ENCODE measurements at regions not wholly inside any gene's neighbourhood (a gene's known extent, or its start where the extent isn't known, plus 50 kb on each side); places are given as distances from the start of the nearest gene placed in this dataset.
"Not testable (repeated sequence)": the region's sequence is repeated elsewhere in the genome, so short reads cannot be mapped to it uniquely, and the experiment has no call there.

DNA sequence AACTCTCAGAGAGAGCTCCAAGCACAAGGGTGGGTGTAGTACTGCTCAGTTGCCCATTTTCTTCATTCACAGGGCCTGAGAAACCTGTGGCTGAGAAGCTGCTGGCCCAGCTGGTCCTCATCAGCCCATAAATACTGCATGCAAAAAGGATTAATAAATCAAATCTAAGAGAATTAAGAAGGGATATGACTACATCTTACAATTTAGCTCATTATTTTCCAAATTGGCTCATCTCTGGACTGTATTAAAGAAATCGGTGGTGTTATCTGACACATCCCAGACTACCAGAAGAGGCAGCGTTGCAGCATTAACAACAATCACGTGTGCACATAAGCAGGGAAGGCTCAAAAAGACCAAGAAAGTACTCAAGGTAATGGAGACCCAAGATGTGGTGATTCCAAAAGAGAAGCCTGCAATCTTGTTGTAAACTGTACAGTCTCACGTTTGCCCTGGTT lies 90.7 kb downstream of the CD24 start:
- no peak for DNase-seq

DNA sequence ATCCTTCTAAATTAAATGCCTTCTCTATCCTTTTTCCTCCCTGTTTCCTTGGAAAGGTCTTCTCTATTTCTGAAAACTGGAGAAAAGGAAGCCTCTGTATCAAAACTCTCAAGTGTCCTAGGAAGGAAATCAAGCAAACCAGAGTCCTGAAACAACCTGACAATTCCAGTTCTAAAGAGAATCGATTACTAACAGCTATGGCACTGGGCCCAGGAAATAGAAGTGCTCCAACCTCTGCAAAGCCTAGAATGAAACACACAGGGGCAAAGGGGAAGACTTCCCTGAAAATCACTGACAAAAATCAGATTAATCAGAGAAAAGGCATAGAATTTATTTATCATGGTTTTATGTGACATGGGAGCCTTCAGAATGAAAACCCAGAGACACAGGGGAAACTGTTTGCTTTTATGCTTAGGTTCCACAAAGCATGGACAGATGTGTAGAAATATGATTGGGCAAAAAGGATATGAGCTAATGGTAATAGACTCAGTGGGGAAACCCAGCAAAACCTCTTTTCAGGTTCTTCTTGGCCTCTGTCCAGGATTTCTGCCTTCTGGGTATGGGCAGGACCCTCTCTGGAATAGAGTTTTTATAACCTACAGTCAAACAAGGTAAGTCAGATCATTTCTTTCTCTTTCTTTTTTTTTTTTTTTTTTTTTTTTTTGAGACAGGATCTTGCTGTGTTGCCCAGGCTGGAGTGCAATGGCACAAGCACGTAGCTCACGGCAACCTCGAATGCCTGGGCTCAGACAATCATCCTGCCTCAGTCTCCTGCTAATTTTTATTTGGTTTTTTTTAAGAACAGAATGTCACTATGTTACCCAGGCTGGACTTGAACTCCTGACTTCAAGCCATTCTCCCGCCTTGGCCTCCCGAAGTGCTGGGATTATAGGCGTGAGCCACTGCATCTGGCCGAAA lies 91.7 kb downstream of the CD24 start:
- DNase-seq: no peak

DNA sequence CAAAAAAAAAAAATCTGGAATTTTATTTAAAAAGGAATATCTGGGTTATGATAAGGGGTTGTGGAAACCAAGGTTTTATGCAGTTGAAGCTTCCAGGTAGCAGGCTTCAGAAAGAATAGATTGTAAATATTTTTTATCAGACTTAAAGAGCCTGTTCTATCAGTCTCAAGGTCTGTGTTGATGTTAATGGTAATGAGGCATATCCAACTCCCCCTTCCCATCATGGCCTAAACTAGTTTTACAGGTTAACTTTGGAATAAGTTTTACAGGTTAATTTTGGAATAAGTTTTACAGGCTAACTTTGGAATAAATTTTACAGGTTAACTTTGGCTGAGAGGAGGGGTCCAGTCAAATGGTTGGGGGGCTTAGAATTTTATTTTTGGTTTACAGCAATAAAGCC lies 92.4 kb downstream of the CD24 start:
- DNase-seq: no peak

DNA sequence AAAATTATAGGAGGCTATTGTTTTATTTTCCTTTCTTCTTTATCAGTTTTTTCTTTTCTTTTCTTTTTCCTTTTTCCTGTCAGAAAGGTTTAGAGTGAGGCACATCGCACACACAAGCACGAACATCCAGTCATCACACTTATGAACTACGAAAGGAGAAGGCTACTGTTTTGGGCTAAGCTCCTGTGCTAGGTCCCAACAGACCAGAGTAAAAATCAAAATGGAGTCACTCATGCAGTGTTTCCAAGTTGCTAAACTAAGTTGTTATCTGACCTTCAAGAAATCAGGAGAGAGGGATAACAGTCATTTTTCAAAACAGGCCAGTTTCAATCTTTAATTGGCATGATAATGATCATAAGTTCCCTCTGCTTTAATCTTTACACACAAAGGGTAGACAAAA lies 93.6 kb downstream of the CD24 start:
- DNase-seq: no peak

DNA sequence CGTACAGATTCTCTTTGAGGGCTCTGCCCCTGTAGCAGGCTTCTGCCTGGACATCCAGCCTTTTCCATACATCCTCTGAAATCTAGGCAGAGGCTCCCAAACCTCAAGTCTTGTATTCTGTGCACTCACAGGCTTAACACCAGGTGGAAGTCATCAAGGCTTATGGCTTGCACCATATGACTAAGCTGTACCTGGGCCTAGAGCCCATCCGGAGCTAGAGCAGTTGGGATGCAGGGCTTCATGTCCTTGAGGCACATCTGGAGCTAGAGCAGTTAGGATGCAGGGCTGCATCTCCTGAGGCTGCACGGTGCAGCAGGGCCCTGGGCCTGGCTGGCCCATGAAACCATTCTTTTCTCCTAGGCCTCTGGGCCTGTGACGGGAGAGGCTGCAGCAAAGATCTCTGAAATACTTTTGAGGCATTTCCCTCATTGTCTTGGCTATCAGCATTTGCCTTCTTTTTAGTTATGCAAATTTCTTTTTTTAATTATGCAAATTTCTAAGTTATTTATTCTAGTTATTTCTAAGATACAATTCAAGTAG lies 98.7 kb downstream of the CD24 start:
- DNase-seq: no peak

DNA sequence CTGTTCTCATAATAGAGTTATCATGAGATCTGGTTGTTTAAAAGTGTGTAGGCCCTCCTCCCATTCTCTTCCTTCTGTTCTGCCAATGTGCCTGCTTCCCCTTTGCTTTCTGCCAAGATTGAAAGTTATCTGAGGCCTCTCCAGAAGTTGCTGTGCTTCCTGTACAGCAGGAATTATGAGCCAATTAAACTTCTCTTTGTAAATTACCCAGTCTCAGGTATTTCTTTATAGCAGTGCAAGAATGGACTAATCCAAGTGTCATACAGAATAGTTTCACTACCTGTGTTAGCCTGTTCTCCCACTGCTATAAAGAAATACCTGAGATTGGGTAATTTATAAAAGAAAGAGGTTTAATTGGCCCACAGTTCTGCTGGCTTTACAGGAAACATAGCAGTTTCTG lies 100.0 kb downstream of the CD24 start:
- no peak for DNase-seq

DNA sequence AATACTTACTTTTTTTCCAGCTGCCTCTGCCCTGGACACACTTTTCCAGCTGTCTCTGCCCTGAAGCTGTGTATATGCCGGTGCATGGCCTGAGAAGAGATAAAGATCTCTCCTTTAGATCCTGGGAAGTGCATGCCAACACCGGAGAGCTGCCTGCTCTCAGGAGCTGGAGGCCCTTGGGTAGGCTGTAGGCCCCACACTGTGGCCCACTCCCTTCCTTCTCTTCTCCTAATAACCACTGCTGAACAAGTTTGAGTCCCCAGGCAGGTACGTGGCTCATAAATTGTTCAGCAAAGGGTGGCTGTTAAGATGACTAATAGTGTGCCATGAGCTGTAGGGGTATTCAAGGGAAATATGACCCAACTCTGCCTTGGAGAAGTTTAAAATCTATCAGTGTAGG lies 102.5 kb downstream of the CD24 start:
- DNase-seq: no peak

DNA sequence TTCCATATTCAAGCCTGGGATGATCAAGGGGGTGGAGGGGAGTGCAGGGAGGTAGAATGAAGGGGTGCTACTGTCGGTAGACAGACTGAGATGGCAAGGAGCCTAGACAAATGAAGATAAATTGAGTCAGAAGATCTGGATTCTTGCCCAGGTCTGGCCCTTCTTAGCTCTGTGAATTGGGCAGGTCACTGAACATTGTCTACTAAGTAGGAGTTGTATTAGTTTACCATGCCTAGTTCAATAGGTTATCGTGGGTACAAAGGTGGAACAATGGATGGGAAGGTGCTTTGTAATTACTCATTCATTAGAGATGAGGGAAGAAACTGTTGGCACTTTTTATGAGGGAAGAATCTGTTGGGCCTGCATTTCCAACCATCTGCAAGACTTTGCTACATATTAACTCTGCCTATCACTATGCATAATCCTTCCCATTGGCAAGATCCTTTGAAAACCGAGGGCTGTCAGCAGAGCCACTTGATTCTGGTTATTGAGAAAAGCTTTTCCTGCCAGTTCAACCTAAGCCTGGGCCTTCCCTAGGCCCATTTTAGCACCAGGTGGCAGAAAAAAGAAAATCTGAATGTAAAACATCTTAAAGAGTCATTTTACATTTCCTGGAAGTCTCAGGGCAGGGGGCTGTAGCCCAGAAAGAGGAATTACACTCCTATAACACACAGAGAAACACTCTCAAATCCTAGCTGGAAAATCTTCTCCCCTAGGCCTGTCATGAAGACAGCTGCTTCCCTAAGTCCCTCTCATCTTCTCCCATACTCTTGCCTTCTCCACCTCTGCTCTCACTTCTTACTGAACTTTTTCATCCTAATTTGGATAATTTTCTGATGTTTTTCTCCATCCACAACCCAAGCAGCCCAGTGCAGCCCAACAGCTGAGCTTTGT lies 103.5 kb downstream of the CD24 start:
- DNase-seq: no peak

DNA sequence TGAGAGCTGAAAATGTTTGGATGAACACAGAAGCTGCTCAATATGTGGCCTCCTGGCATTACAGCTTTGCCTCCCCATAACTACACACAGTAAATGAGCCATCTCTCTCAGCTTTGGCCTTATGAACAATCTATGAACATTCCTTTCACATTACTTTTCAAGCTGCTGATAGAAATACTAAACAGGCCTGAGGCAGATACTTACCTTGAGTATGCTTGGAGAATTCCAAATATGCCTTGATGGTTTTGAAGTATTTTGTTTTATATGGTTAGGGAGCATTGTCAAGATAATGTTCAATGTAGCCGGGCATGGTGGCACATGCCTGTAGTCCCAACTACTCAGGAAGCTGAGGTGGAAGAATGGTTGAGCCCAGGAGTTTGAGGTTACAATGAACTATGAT lies 104.5 kb downstream of the CD24 start:
- DNase-seq: no peak

DNA sequence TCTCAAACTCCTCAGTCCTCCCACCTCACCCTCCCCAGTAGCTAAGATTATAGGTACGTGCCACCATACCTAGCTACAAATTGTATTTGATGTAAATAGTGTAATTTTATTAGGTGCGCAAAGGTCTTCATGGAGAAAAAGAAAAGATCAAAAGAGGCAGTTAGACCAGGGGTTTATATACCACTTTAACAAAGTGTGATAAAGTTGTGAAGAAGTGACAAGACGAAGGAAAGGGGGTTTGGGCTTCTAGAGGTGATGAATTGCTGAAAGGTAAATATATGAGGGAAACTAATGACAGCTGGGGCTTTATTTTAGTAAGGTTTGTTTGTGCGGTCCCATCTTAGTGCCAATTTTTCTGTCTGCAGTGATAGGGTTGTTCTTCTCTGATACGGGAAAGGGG lies 105.3 kb downstream of the CD24 start:
- no peak for DNase-seq

DNA sequence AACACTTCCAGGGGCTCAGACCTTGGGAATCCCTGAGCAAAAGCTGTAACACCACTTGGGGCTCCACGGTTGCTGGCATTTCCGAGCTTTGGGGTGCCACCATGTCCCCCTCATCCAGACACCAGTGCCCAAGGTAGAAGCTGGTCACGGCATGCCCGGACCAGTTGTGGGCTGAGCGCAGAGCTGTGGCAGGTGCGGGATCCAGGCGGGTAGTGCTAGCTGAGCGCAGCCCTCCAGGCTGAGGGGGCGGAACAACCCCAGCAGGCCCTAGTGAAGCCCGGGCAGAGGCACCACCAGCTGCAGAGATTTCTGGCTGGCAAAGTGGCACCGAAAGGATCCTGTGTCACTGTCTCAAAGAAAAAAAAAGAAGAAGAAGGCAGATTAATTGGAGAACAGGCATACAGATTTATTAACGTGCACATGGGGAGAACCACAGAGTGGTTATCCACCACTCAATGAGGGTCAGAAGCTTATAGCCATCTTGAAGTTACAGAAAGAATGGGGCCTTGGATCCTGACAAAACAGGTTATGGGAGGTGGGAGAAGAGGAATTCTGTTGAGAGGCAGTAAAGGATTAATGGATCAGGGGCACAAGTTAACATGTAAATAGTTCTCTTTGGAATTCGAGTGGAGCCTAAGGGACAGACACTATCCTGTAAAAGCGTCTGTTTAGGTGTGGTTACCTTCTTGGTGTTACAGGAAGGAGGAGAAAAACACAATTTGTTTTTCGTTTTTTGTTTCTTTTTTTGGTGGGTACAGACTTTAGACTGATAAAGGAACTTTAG lies 107.5 kb downstream of the CD24 start:
- DNase-seq: no peak

DNA sequence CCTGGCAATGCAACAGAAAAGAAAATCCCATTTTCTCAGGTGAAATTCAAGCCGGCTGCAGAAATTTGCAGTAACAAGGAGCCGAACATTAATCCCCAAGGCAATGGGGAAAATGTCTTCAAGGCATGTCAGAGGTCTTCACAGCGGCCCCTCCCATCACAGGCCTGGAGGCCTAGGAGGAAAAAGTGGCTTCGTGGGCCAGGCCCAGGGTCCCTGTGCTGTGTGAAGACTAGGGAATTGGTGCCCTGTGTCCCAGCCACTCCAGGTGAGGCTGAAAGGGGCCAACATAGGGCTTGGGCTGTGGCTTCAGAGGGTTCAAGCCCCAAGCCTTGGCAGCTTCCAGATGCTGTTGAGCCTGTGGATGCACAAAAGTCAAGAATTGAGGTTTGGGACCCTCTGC lies 111.7 kb downstream of the CD24 start:
- no peak for DNase-seq

DNA sequence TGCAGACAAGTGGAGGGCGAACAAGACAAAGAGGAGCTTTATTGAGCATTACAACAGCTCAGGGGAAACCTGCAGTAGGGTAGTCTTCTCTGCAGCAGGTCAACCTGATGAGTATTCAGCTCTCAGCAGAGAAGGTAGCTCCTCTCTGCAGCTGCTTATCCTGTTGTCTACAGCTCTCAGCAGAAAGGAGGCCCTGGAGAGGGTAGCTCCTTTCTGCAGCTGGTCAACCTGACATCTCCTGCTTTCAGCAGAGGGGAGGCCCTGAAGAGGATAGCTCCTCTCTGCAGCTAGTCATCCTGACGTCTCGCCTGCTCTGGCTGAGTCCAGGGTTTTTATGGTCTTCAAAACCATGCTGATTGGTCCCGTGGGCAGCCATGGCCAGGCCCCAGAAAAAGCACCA lies 113.6 kb downstream of the CD24 start:
- no peak for DNase-seq

DNA sequence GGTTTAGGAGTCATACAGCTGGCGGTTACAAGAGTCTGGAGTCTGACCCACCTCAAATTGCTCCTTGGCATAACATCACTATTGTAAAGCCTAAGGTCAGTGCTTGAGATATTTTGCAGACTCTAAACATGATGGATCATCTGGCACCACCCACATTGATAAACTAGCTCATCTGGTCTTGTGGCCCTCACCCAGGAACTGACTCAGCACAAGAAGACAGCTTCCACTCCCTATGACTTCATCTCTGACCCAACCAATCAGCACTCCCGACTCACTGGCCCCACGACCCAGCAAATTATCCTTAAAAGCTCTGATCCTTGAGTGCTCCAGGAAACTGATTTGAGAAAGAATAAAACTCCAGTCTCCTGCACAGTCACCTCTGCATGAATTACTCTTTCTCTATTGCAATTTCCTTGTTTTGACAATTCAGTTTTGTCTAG lies 115.9 kb downstream of the CD24 start:
- no peak for DNase-seq

DNA sequence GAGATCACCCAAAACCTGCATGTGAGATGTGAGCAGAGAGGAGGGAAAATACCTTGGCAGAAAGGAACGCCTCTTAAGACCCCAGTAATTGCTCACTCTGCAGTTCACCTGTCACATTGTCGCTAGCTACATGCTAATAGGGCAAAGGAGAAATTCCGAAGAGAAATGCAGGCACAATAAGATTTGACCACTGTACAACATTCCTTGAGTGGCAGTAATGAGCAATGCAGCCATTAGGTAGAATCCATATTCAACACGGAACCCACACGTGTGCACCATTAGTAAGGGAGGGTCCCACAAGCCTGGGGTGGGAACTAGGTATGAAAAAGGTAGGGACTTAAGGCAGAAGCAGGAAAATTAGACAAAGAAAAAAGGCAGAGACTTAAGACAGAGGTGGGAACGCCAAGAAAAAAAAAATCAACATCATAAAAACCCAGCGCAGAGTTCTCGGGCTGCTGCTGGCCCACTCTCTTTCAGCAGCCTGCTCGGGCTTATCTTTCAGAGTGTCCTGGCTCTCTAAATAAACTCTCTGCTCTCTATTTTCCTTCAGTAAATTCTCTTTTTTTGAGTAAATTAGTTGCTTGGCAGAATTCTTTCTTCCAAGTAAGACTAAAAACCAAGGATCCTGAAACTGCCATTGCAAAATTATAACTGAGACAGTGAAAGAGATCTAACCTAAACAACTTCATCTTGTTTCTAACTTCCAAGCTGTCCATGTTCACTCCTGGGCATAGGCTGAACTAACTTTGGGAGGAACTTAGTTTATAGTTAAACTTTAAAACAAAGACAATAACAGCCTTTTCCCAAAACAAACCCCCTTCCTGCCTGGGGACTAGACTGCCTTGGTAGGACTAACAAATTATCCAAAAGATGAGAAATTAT lies 116.5 kb downstream of the CD24 start:
- no peak for DNase-seq

DNA sequence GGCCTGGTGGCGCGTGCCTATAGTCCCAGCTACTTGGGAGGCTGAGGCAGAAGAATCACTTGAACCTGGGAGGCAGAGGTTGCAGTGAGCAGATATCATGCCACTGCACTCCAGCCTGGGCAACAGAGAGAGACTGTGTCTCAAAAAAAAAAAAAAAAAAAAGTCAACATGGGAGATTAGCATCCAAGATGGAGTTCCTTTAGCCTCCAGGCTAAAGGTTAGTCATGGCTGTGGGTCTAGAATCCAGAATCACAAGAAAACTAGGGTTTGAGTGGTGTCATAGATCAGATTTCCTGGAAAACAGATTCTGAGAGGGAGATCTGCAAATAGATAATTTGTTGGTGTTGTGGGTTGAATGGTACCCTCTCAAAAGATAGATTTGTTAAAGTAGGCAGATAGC lies 117.2 kb downstream of the CD24 start:
- not testable (repeated sequence) for DNase-seq

DNA sequence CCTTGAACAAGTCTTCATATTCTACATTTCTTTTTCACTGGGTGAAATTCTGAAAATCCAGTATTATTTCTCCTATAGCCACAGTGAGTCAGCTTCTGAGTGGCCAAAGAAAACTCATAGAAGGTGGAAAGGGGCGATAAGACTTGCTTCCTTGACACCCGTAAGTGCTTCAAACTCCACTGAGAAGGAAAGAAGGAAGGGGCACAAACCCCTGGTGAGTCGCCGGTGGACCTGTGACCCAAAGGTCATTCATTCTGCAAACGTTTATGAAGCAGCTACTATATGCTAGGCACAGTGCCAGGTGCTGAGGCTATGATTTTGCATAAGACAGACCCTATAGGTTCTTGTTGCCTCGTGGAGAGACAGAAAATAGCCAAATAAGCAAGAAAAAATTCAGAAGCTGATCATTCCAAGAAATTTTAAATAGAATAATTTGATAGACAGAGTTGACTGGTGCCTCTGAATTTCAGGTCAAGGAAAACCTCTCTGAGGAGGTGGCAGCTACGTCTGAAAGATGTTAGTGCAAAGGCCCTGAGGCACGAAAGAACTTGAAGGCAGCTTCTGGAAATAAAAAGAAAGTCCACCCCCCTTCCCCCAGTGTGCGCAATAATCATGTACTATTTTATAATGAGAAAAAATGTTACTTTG lies 118.2 kb downstream of the CD24 start:
- no peak for DNase-seq

DNA sequence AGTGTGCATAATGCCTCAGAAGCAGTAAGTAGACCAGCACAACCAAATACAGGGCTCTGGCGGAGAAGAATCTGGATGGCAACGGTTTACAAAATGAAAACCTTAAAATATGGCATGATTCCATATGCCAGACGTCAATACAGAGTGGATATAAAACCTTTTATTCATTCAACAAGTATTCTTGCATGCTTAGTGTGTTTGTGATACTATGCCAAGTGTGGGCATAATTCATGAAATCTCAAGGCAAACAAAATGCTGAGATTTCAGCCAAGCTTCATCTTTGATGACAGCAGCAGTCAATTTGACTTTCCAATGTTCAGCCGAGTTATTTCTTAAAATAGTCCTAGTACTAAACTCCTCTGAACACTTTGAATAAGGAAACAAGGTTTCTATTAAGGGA lies 119.4 kb downstream of the CD24 start:
- DNase-seq: no peak

DNA sequence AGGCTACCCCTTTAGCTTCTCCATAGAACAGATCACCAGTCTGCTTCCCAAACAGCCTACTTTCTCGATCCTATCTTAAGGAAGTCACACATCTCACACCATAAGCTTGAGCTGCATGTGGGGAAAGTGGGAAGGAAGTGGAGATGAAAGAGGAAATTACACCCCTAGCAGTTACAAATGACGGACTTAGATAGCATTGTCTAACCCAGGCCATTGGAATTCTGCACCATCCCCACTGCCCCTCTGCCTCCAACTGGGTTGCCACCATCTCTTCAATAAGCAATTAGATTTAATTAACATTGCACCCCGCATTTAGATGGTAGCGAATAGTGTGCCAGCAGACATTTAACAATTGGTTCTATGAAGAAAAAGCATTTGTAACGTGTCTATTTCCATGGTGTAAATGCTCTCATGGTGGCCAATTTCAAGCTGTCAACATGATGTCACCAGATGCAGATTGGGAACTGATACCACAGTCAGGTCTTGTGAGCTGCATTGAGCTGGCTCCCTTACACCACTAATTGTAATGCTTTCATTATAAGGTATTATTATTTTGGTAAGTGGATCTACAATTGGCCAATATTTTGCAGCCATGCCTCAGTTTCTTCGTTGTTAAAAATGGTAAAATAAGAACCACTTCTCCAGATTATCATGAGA lies 124.7 kb downstream of the CD24 start:
- no peak for DNase-seq

DNA sequence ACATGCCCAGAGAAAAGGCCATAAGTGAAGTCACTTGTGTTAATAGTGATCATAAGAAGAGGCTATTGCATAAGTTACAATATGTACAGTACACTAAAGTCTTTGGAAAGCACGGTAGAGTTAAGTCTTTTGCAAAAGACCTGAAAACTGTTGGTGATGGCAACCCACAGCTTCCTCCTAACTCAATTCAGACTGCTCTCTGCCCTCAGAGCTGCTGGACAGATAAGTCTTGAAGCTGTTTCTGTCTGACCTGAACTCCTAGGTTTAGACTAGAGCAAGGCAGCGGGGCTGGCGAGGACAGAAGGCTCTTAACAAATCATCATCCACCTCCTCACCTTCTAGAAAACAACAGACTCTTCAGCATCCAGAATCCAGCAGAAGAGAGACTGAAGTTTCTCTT lies 125.4 kb downstream of the CD24 start:
- DNase-seq: no peak

DNA sequence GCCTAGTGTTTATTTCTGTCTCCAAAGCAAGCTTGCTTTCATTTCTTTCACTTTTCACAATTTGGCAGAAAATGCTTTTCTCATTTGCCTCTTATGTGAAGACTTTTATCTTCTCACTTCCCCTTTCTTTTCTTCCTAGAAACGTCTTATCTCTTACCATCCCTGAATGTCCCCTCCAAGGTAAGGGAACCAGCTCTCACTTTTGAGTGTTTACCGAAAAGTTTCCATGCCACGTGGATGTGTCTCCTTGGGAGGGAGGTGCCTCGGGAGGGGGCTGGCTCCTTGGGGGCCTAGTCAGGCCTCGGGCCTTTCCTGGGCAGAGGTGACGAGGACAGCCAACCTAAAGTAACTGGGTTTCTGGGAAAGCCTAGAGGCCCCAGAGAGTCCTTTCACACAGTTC lies 127.4 kb downstream of the CD24 start:
- peak; percentile 4 for DNase-seq

All from RPMI8226 (cell line).